T-cell (primary cell): ENCODE measurements at regions not wholly inside any gene's neighbourhood (a gene's known extent, or its start where the extent isn't known, plus 50 kb on each side); places are given as distances from the start of the nearest gene placed in this dataset.

Source experiments
- ATAC-seq, 4 experiments: fragments of 200-7000 bp in 3 of 4; fragments of 150-1000 bp in 1 of 4; cut with Tn5 transposase; replicated peaks in 1 of 4; 1 replicate in 3 of 4; 2 replicates in 1 of 4; pipeline ENCODE4 v1.10.0; 2021; ENCODE audit warnings: moderate library complexity in 3 of 4, mild to moderate bottlenecking in 2 of 4, moderate number of reproducible peaks in 1 of 4
- CTCF ChIA-PET, 2 donors: fragments of 300-600 bp; sonication (Branson Sonifier 250); formaldehyde crosslinking; loops; one replicate each; lab custom pipeline; 2022; ENCODE audit warnings: antibody characterized with exemption in 2 of 2; lab: Charles Lee
- POLR2A ChIA-PET, 2 donors: fragments of 300-600 bp; sonication (Branson Sonifier 250); formaldehyde crosslinking; loops; one replicate each; lab custom pipeline; 2022; ENCODE audit warnings: antibody characterized with exemption in 2 of 2; lab: Charles Lee
- DNase-seq, 35 experiments: peaks; one replicate each; pipeline versions ENCODE4 v3.0.0 to v3.0.0-alpha.2; 2013 to 2023
- H3K27ac ChIP-seq: one replicate; pipeline ENCODE4 v1.5.1; 2013; ENCODE audit warnings: low read length
- H3K27me3 ChIP-seq, 2 experiments: replicated peaks in 1 of 2; 1 replicate in 1 of 2; 2 replicates in 1 of 2; pipeline versions ENCODE4 v1.6.1 to v1.7.0; 2013; ENCODE audit warnings: low read length in 1 of 2, mixed read lengths in 1 of 2; ENCODE audit not compliant: control insufficient read depth in 2 of 2, insufficient read depth in 2 of 2; ENCODE audit errors: extremely low read depth in 1 of 2
- H3K36me3 ChIP-seq, 2 donors: 1 replicate in 1 of 2; 2 replicates in 1 of 2; pipeline versions ENCODE4 v1.6.1 to v1.7.0; 2013; ENCODE audit warnings: low read length in 1 of 2; ENCODE audit not compliant: control insufficient read depth in 2 of 2, insufficient read depth in 1 of 2; ENCODE audit errors: extremely low read depth in 1 of 2
- H3K4me1 ChIP-seq, 2 experiments: 1 replicate in 1 of 2; 2 replicates in 1 of 2; pipeline versions ENCODE4 v1.6.1 to v1.7.0; 2013; ENCODE audit warnings: low read length in 2 of 2, mixed read lengths in 1 of 2; ENCODE audit not compliant: insufficient read depth in 2 of 2, control insufficient read depth in 1 of 2; ENCODE audit errors: extremely low read depth in 1 of 2
- H3K4me3 ChIP-seq, 2 donors: 1 replicate in 1 of 2; 2 replicates in 1 of 2; pipeline versions ENCODE4 v1.5.1 to v1.7.0; 2013; ENCODE audit warnings: mild to moderate bottlenecking in 2 of 2, low read length in 1 of 2, moderate library complexity in 1 of 2; ENCODE audit not compliant: control insufficient read depth in 1 of 2; ENCODE audit errors: extremely low read depth in 1 of 2
- H3K9me3 ChIP-seq: 2 replicates; pipeline ENCODE4 v1.7.0; 2013
- H3K27ac Mint-ChIP-seq, 2 donors: one replicate each; pipeline ENCODE4 v1.8.0; 2020 to 2021; ENCODE audit warnings: mild to moderate bottlenecking in 2 of 2, mixed read lengths in 2 of 2
- H3K27me3 Mint-ChIP-seq, 2 donors: one replicate each; pipeline ENCODE4 v1.8.0; 2021 to 2022; ENCODE audit warnings: mixed read lengths in 2 of 2
- H3K36me3 Mint-ChIP-seq: one replicate; pipeline ENCODE4 v1.8.0; 2021; ENCODE audit warnings: mixed read lengths
- H3K4me1 Mint-ChIP-seq, 3 donors: one replicate each; pipeline ENCODE4 v1.8.0; 2020 to 2022; ENCODE audit warnings: mixed read lengths in 3 of 3, mild to moderate bottlenecking in 1 of 3
- H3K4me3 Mint-ChIP-seq, 3 donors: one replicate each; pipeline ENCODE4 v1.8.0; 2020 to 2022; ENCODE audit warnings: mild to moderate bottlenecking in 3 of 3, mixed read lengths in 3 of 3, moderate library complexity in 3 of 3
- H3K9me3 Mint-ChIP-seq, 3 donors: one replicate each; pipeline ENCODE4 v1.8.0; 2020 to 2022; ENCODE audit warnings: mixed read lengths in 3 of 3
- WGBS: methylation state at CpG from one replicate; pipeline ENCODE4 v1.1.5; 2013; ENCODE audit warnings: missing lambda C conversion rate; ENCODE audit not compliant: insufficient coverage; 5-methylcytosine and 5-hydroxymethylcytosine counted together

DNA sequence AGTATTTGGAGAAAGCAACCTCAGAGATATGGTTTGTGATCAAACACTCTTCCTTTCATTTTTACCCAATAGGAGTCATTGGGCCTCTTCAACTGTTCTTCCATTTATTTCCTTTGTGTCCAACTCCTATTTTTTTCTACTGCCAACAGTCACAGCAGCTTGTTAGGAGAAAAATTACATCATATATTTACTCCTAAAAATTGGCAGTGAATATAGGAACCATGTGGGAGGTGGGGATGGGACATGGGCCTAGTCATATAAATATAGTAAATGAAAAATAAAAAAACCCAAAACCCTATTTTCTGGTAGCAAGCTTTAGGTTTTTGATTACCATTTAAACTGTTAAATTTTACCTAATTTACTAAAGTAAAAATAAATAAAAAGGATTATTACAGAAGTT is 134.9 kb upstream of the MPDZ start:
- Histone ChIP-seq H3K36me3 (no peaks in the 10 kb centered on the region), H3K27ac (no peak overlapping the region), H3K27me3 (no peaks in the 10 kb centered on the region), H3K4me3 (no peak overlapping the region), H3K4me1 (no peaks in the 10 kb centered on the region), H3K9me3 (no peaks in the 10 kb centered on the region)
- H3K4me3 Mint-ChIP-seq: no peak overlapping the region
- no peaks in the 10 kb centered on the region for H3K27me3 Mint-ChIP-seq
- ChIA-PET POLR2A (no interaction called here), CTCF (no interaction called here)
- no peaks in the 10 kb centered on the region for H3K4me1 Mint-ChIP-seq
- H3K27ac Mint-ChIP-seq: no peak overlapping the region
- peaks cover 0 to 3% (median 0%) of the 10 kb centered on the region in 3 donors for H3K9me3 Mint-ChIP-seq
- no peaks in the 10 kb centered on the region for H3K36me3 Mint-ChIP-seq
- ATAC-seq (no peak), DNase-seq (no peak)

DNA sequence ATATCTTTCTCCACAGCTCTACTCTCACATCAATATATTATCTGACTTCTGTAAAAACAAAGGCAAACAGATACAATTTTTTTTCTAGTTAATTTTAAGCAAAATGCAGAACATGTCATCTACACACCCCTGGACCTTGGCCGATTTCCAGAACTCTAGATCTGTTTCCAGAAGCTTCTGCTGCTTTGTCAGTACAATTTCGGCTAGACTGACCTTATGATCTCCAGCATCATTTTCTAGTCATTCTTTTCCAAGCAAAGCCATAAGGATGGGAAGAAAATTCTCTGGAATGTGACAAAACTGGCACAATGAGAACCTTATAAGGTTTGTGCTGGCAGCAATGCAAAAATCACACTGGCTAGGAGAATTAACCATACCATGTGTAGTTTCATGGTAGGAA is 132.8 kb upstream of the MPDZ start:
- Histone ChIP-seq H3K9me3 (no peaks in the 10 kb centered on the region), H3K4me3 (no peak overlapping the region), H3K4me1 (no peaks in the 10 kb centered on the region), H3K27ac (no peak overlapping the region), H3K36me3 (no peaks in the 10 kb centered on the region), H3K27me3 (no peaks in the 10 kb centered on the region)
- H3K4me3 Mint-ChIP-seq: no peak overlapping the region
- no peaks in the 10 kb centered on the region for H3K27me3 Mint-ChIP-seq
- H3K4me1 Mint-ChIP-seq: no peaks in the 10 kb centered on the region
- ATAC-seq (no peak), DNase-seq (no peak)
- no peak overlapping the region for H3K27ac Mint-ChIP-seq
- POLR2A ChIA-PET: no interaction called here
- WGBS: 86% methylated on average over 1 of the region's 2 CpGs
- peaks cover 0 to 8% (median 0%) of the 10 kb centered on the region in 3 donors for H3K9me3 Mint-ChIP-seq
- CTCF ChIA-PET: no interaction called here
- no peaks in the 10 kb centered on the region for H3K36me3 Mint-ChIP-seq

DNA sequence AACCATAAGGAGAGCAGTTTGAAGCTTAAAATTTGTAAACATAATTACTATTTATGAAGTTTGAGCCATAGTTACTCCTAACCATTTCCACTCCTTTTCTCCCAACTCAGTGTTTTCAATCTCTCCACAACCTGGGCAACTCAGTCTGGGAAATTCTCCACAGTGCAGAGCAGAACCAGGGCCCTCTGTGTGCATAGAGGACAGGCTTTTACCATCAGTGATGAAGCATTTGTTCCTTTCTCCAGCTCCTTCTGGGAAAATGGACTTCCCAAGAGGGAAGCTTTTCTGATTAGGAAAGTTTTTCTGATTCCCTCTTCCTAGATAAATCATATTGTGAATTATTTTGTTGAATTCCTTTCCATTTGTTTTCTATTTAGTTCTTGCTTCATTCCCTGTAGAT is 132.3 kb upstream of the MPDZ start:
- H3K36me3 Mint-ChIP-seq: no peaks in the 10 kb centered on the region
- Histone ChIP-seq H3K36me3 (no peaks in the 10 kb centered on the region), H3K27me3 (no peaks in the 10 kb centered on the region), H3K9me3 (no peaks in the 10 kb centered on the region), H3K4me1 (no peaks in the 10 kb centered on the region), H3K27ac (no peak overlapping the region), H3K4me3 (no peak overlapping the region)
- POLR2A ChIA-PET: no interaction called here
- H3K4me3 Mint-ChIP-seq: no peak overlapping the region
- CTCF ChIA-PET: no interaction called here
- H3K9me3 Mint-ChIP-seq: peaks cover 0 to 8% (median 0%) of the 10 kb centered on the region in 3 donors
- H3K4me1 Mint-ChIP-seq: no peaks in the 10 kb centered on the region
- no peaks in the 10 kb centered on the region for H3K27me3 Mint-ChIP-seq
- no peak for ATAC-seq
- no peak overlapping the region for H3K27ac Mint-ChIP-seq
- no peak for DNase-seq

DNA sequence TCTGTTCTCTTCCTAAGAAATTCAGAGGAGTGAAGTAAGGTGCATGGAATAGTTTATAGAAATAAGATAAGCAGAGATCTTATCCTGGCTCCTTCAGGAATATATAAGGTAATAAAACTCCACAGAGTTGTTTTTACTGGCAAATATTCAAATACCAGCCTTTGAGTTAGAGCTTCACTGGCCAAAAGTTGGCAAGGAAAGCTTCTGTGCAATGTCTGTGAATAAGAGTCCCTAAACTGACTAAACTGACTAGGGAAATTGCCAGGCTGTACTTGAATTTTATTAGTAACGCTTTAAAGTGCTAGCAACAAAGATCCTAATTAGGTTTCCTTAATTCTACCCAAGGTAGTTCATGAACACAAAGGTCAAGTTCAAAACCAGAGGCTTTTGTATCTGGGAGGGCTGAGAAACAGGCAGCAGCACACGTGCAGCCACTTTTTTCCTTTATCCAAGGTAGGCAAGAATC is 131.1 kb upstream of the MPDZ start:
- H3K27ac Mint-ChIP-seq: no peak overlapping the region

DNA sequence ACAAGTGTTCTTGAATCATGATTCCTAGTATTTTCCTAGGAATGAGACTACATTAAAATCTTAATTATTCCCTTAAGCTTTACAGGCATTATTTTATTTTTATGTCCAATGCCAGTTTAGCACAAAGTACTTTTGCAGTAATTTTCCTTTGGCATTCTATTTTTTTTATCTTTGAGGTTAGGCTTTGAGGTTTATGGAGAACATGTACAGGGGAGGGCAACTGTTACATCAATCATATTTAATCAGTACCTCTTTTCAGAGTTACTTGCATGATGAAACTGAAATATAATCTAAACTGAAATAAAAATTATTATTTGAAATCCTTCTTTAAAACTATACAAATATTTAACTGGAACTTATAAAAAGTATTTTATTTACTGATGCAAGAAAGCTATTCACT is 118.2 kb upstream of the MPDZ start:
- Mint-ChIP-seq H3K4me1 (no peaks in the 10 kb centered on the region), H3K9me3 (peaks cover 4 to 13% (median 4%) of the 10 kb centered on the region in 3 donors), H3K27ac (no peak overlapping the region), H3K27me3 (no peaks in the 10 kb centered on the region), H3K36me3 (no peaks in the 10 kb centered on the region), H3K4me3 (no peak overlapping the region)
- no peaks in the 10 kb centered on the region for H3K9me3 ChIP-seq
- H3K4me3 ChIP-seq: no peak overlapping the region
- H3K36me3 ChIP-seq: no peaks in the 10 kb centered on the region
- CTCF ChIA-PET: no interaction called here
- POLR2A ChIA-PET: interaction anchor here in 1 of 2 donors (0.6 kb wide), 1 partner anchor 35 kb away, joined by 4 read pairs; no protein-coding TSS in a partner anchor
- H3K27me3 ChIP-seq: no peaks in the 10 kb centered on the region
- H3K27ac ChIP-seq: no peak overlapping the region
- H3K4me1 ChIP-seq: no peaks in the 10 kb centered on the region
- no peak for ATAC-seq
- DNase-seq: no peak

More for the DNA sequence above, 131.1 kb upstream of the MPDZ start:
- H3K36me3 Mint-ChIP-seq: no peaks in the 10 kb centered on the region
- Histone ChIP-seq H3K4me3 (no peak overlapping the region), H3K9me3 (no peaks in the 10 kb centered on the region), H3K36me3 (no peaks in the 10 kb centered on the region), H3K27me3 (no peaks in the 10 kb centered on the region), H3K4me1 (no peaks in the 10 kb centered on the region), H3K27ac (no peak overlapping the region)
- peaks cover 0 to 5% (median 0%) of the 10 kb centered on the region in 3 donors for H3K9me3 Mint-ChIP-seq
- WGBS: no CpG with 5 or more reads among the region's 2 CpGs
- ATAC-seq: no peak
- POLR2A ChIA-PET: no interaction called here
- H3K4me3 Mint-ChIP-seq: no peak overlapping the region
- CTCF ChIA-PET: no interaction called here
- no peaks in the 10 kb centered on the region for H3K4me1 Mint-ChIP-seq
- no peak for DNase-seq
- H3K27me3 Mint-ChIP-seq: no peaks in the 10 kb centered on the region

DNA sequence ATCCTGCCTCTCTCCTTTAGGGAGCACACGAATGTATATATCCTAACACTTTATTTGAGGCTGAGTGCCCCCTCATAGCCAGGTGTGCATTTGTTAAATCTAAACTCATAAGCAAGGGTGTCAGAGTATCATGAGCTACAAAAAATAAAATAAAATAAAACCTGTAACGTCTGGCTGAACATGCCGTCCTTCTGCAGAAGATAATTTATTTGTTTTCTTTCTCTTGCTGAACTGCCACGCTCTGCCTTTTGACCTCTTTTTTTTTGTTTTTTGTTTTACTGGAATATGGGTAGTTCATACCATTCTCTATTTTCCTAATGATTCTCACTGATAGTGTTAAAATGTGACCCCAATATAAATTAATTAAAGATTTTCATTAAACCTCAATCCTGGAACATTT is 117.7 kb upstream of the MPDZ start:
- Histone ChIP-seq H3K4me3 (no peak overlapping the region), H3K27me3 (no peaks in the 10 kb centered on the region), H3K27ac (no peak overlapping the region), H3K36me3 (no peaks in the 10 kb centered on the region), H3K9me3 (no peaks in the 10 kb centered on the region), H3K4me1 (no peaks in the 10 kb centered on the region)
- DNase-seq (no peak), ATAC-seq (no peak)
- Mint-ChIP-seq H3K4me1 (no peaks in the 10 kb centered on the region), H3K27me3 (no peaks in the 10 kb centered on the region), H3K27ac (no peak overlapping the region), H3K9me3 (peaks cover 4 to 15% (median 7%) of the 10 kb centered on the region in 3 donors), H3K4me3 (no peak overlapping the region), H3K36me3 (no peaks in the 10 kb centered on the region)
- ChIA-PET CTCF (no interaction called here), POLR2A (no interaction called here)
- WGBS: no CpG with 5 or more reads among the region's 4 CpGs

DNA sequence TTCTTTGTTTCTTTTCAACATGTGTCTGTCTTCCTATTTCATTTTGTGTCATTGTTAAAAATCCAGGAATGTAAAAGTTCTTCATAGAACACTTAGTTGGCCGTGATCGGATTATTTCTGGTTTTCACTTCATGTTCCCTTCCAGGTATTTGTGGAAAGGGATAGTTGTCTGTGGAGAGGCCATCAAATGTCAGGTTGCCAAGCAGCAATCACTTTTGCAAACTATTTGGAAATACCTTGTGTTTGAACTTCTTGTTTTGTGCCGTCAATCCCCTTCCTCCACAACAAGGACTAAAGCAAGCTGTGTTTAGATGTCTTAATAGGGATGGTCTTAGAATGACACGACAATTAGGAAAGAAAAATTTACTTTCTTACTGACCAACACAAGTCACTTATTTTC is 116.9 kb upstream of the MPDZ start:
- H3K27me3 ChIP-seq: no peaks in the 10 kb centered on the region
- CTCF ChIA-PET: no interaction called here
- H3K27ac ChIP-seq: no peak overlapping the region
- H3K36me3 Mint-ChIP-seq: no peaks in the 10 kb centered on the region
- no peak for ATAC-seq
- WGBS: no CpG with 5 or more reads among the region's 4 CpGs
- H3K9me3 ChIP-seq: no peaks in the 10 kb centered on the region
- no peak overlapping the region for H3K27ac Mint-ChIP-seq
- H3K4me1 ChIP-seq: no peaks in the 10 kb centered on the region
- H3K9me3 Mint-ChIP-seq: peaks cover 8 to 21% (median 15%) of the 10 kb centered on the region in 3 donors
- H3K4me3 ChIP-seq: no peak overlapping the region
- POLR2A ChIA-PET: no interaction called here
- H3K27me3 Mint-ChIP-seq: no peaks in the 10 kb centered on the region
- H3K4me1 Mint-ChIP-seq: no peaks in the 10 kb centered on the region
- H3K4me3 Mint-ChIP-seq: no peak overlapping the region
- no peaks in the 10 kb centered on the region for H3K36me3 ChIP-seq
- no peak for DNase-seq
